ENCODE measurements at regions not wholly inside any gene's neighbourhood (a gene's known extent, or its start where the extent isn't known, plus 50 kb on each side); places are given as distances from the start of the nearest gene placed in this dataset.

DNA sequence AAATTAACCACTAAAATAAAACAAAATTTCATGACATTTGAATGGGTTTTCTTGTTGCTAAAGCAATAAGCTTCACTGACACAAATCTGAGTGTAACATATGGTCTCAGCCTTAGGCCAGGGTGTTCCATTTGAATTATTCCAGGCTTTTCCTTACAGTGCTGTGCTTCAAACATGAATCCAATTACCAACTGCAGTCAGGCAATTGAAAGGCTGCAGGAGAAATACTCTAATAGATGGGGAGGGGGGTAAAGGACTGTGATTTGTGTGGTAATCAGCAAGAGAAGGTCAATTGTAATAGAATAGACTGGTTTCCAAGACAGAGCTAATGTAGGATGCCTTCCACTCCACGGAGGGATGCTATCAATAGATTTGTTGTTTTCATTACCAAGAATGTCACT, 466.7 kb downstream of the C3orf38 start:
- H3K27ac ChIP-seq, result no peak overlapping the region
- TF ChIP-seq ZFX (IDR thresholded peaks at IDR 0.05), result no peak
- TF ChIP-seq, protein P1, sequence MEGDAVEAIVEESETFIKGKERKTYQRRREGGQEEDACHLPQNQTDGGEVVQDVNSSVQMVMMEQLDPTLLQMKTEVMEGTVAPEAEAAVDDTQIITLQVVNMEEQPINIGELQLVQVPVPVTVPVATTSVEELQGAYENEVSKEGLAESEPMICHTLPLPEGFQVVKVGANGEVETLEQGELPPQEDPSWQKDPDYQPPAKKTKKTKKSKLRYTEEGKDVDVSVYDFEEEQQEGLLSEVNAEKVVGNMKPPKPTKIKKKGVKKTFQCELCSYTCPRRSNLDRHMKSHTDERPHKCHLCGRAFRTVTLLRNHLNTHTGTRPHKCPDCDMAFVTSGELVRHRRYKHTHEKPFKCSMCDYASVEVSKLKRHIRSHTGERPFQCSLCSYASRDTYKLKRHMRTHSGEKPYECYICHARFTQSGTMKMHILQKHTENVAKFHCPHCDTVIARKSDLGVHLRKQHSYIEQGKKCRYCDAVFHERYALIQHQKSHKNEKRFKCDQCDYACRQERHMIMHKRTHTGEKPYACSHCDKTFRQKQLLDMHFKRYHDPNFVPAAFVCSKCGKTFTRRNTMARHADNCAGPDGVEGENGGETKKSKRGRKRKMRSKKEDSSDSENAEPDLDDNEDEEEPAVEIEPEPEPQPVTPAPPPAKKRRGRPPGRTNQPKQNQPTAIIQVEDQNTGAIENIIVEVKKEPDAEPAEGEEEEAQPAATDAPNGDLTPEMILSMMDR (conservative IDR thresholded peaks at IDR 0.05), result no peak

DNA sequence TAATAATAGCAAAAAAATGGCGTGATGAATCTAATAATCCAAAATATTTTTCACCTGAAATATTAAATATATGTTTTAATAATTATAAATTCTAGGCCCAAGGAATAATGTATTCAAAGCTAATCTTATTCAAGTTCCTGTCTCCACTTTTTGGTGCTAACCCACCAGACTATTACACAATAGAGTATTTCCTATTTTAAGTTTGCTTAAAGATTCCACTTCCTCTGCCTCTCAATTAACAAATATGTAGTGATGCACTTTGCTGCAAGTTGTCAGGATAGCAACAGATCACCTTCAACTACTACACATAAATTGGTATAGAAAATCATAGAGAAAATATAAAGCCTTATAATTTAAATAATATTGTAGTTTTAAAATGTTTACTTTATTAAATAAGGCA, 467.5 kb downstream of the C3orf38 start:
- TF ChIP-seq, protein P1 (conservative IDR thresholded peaks at IDR 0.05), result no peak
- TF ChIP-seq ZFX (IDR thresholded peaks at IDR 0.05), result no peak
- no peak overlapping the region for H3K27ac ChIP-seq

DNA sequence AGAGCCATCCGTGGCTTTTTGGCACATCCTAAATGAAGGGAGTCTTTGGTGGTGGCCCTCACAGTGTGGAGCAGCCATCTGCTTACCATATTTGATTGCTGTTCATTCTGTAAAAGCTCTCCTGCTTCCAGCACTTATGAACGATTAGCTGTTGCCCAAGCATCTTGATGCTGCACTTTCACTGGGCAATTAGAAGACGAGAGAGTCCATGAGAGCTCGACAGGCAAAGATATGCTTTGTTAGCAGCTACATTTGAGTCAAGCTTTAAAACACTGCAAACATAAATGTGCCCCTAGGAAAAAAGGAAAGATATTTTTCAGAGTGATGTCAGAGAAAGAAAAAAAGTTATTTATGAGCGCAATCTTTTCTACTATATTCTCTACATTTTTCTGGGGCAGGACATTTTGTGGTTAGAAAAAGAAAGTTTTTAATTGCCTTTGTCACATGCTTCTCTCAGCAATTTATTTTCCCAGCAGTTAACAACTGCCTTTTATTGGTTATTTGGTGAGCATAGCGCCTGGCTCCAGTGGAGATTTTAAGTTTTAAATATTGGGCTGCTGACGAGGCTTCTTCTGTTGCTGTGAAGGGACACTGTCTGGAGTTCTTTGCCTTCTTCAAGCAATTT, 468.4 kb downstream of the C3orf38 start:
- H3K27ac ChIP-seq, result no peak overlapping the region

DNA sequence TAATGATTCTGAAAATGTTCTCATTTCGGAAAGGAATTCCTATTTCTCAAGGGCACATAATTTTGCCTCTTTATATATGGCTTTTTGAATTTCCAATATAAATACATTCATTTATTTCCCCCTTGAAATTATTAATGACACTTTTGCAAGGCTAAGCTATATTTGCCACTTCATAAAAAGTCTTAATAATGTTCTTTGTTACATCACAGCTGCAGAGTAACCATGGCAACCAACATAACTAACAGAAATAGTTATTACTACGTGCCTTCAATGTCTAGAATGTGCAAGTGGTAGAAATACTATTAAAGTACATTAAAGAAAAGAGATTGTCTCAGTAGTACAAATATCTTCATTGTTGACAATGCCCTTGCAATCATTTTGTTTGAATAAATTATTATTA, 471.8 kb downstream of the C3orf38 start:
- no peak for TF ChIP-seq ZFX (IDR thresholded peaks at IDR 0.05)
- TF ChIP-seq, protein P1 (conservative IDR thresholded peaks at IDR 0.05), result no peak
- H3K27ac ChIP-seq, result no peak overlapping the region

More for the DNA sequence above, 468.4 kb downstream of the C3orf38 start:
- TF ChIP-seq ZFX (IDR thresholded peaks at IDR 0.05), result no peak
- TF ChIP-seq, protein P1 (conservative IDR thresholded peaks at IDR 0.05), result no peak

DNA sequence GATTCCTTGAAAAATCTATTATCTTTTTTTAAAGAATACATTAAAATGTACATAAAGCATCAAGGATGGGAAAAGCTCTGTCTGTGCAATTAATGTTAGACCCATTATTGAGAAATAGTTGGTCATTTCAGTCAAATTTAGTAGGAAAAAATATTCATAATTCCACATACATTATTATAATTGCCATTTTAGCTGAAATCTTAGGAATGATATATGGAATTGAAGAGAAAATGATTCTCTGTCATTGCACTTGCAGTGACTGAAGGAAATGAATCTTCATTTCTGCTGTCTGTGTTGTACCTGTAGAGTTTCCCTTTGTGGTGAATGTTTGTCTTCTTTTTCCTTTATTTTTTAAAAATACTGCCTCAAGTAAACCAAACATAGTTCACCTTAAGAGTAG, 473.9 kb downstream of the C3orf38 start:
- no peak overlapping the region for H3K27ac ChIP-seq
- TF ChIP-seq, protein P1 (conservative IDR thresholded peaks at IDR 0.05), result no peak
- TF ChIP-seq ZFX (IDR thresholded peaks at IDR 0.05), result no peak

GRCh38 chr3:88626456-88627120, 476.8 kb downstream of the C3orf38 start:
- no peak for TF ChIP-seq ZFX (IDR thresholded peaks at IDR 0.05)
- TF ChIP-seq, protein P1 (conservative IDR thresholded peaks at IDR 0.05), result no peak
- H3K27ac ChIP-seq, result no peak overlapping the region

- TF ChIP-seq ZFX (IDR thresholded peaks at IDR 0.05), result no peak
- TF ChIP-seq, protein P1 (conservative IDR thresholded peaks at IDR 0.05), result no peak
- no peak overlapping the region for H3K27ac ChIP-seq
Observed at GRCh38 chr3:88628901-88629300, 478.5 kb upstream of the EPHA3 start.

All from C4-2B (cell line).